Hepatocyte (in vitro differentiated cells): ENCODE measurements at regions not wholly inside any gene's neighbourhood (a gene's known extent, or its start where the extent isn't known, plus 50 kb on each side); places are given as distances from the start of the nearest gene placed in this dataset.

Experiments
- DNase-seq: peaks from one replicate; pipeline ENCODE4 v3.0.0-alpha.2; 2016; ENCODE audit warnings: low spot score
- H2AFZ ChIP-seq: fragments of 200-600 bp; sonication (generic); 2 replicates; pipeline ENCODE4 v1.6.0; 2016; ENCODE audit warnings: antibody characterized with exemption, mild to moderate bottlenecking
- H3K27ac ChIP-seq: fragments of 200-600 bp; sonication (generic); 2 replicates; pipeline ENCODE4 v1.5.1; 2016; ENCODE audit warnings: mild to moderate bottlenecking
- H3K27me3 ChIP-seq: fragments of 200-600 bp; sonication (generic); 2 replicates; pipeline ENCODE4 v1.6.1; 2016
- H3K36me3 ChIP-seq: fragments of 200-600 bp; sonication (generic); replicated peaks from 2 replicates; pipeline ENCODE4 v1.5.1; 2016; ENCODE audit warnings: low read depth; ENCODE audit not compliant: insufficient read depth
- H3K4me1 ChIP-seq: fragments of 200-600 bp; sonication (generic); 2 replicates; pipeline ENCODE4 v1.5.1; 2016; ENCODE audit warnings: mild to moderate bottlenecking, moderate library complexity; ENCODE audit not compliant: insufficient read depth
- H3K4me2 ChIP-seq: fragments of 200-600 bp; sonication (generic); 2 replicates; pipeline ENCODE4 v1.6.0; 2016
- H3K4me3 ChIP-seq: fragments of 200-600 bp; sonication (generic); 2 replicates; pipeline ENCODE4 v1.5.1; 2016; ENCODE audit warnings: mild to moderate bottlenecking
- H3K79me2 ChIP-seq: fragments of 200-600 bp; sonication (generic); 2 replicates; pipeline ENCODE4 v1.6.0; 2017; ENCODE audit warnings: mild to moderate bottlenecking
- H3K9me2 ChIP-seq: fragments of 200-600 bp; sonication (generic); replicated peaks from 2 replicates; pipeline ENCODE4 v1.6.0; 2017; ENCODE audit warnings: mild to moderate bottlenecking; ENCODE audit not compliant: insufficient read depth
- H3K9me3 ChIP-seq: fragments of 200-600 bp; sonication (generic); 2 replicates; pipeline ENCODE4 v1.5.1; 2016; ENCODE audit warnings: low read depth, mild to moderate bottlenecking
- H4K20me1 ChIP-seq: fragments of 200-600 bp; sonication (generic); 2 replicates; pipeline ENCODE4 v1.6.0; 2016; ENCODE audit warnings: mild to moderate bottlenecking; ENCODE audit not compliant: insufficient read depth, poor library complexity, severe bottlenecking
- EZH2 ChIP-seq: fragments of 200-600 bp; sonication (generic); IDR thresholded peaks from 2 replicates; pipeline ENCODE4 v1.6.1; 2016; ENCODE audit warnings: antibody characterized with exemption, mild to moderate bottlenecking, borderline replicate concordance
- EZH2phosphoT487 ChIP-seq: fragments of 200-600 bp; sonication (generic); IDR thresholded peaks from one replicate; pipeline ENCODE4 v1.6.1; 2018; ENCODE audit warnings: antibody characterized with exemption, mild to moderate bottlenecking, low read depth, moderate library complexity; ENCODE audit not compliant: unreplicated experiment, severe bottlenecking
- WGBS: methylation state at CpG from one replicate; pipeline ENCODE4 v1.1.6; 2016; ENCODE audit warnings: low lambda C conversion rate; ENCODE audit errors: missing lambda C conversion rate; 5-methylcytosine and 5-hydroxymethylcytosine counted together
- TF ChIP-seq, protein P1 (sequence below): fragments of 200-600 bp; sonication (generic); IDR thresholded peaks from 2 replicates; pipeline ENCODE4 v1.5.1; 2016; ENCODE audit warnings: antibody characterized with exemption, mild to moderate bottlenecking; ENCODE audit not compliant: poor library complexity

DNA sequence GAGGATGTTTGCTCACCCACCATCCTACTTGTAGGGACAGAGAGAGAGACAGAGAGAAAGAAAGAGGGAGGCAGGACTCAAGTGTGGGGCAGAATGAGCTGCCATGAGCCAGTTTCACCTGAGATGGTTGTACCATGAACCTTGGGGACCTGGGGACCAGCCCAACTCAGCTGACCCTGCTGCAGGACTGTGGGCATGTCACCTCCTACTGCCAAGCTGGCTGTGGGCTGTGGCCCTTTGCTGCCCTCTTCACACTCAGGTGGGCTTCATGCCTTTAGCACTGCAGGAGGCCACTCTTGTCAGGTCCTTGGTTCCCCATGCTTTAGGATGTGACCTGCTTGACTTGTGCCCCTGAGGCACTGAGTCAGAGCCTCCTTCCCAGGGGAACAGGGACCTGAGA is 108.2 kb upstream of the PCBD1 start:
- no peaks in the 10 kb centered on the region for H3K27me3 ChIP-seq
- no peaks in the 10 kb centered on the region for H3K9me3 ChIP-seq
- no peak for DNase-seq
- H4K20me1 ChIP-seq = no peaks in the 10 kb centered on the region
- H3K4me3 ChIP-seq = no peak overlapping the region
- no peaks in the 10 kb centered on the region for H3K36me3 ChIP-seq
- no peak overlapping the region for H3K4me2 ChIP-seq
- H3K4me1 ChIP-seq = no peaks in the 10 kb centered on the region
- H3K79me2 ChIP-seq = no peaks in the 10 kb centered on the region
- H2AFZ ChIP-seq = no peak overlapping the region
- H3K27ac ChIP-seq = no peak overlapping the region
- TF ChIP-seq EZH2 = no peak
- TF ChIP-seq EZH2phosphoT487 = no peak
- TF ChIP-seq, protein P1, sequence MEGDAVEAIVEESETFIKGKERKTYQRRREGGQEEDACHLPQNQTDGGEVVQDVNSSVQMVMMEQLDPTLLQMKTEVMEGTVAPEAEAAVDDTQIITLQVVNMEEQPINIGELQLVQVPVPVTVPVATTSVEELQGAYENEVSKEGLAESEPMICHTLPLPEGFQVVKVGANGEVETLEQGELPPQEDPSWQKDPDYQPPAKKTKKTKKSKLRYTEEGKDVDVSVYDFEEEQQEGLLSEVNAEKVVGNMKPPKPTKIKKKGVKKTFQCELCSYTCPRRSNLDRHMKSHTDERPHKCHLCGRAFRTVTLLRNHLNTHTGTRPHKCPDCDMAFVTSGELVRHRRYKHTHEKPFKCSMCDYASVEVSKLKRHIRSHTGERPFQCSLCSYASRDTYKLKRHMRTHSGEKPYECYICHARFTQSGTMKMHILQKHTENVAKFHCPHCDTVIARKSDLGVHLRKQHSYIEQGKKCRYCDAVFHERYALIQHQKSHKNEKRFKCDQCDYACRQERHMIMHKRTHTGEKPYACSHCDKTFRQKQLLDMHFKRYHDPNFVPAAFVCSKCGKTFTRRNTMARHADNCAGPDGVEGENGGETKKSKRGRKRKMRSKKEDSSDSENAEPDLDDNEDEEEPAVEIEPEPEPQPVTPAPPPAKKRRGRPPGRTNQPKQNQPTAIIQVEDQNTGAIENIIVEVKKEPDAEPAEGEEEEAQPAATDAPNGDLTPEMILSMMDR = no peak
- no peaks in the 10 kb centered on the region for H3K9me2 ChIP-seq

DNA sequence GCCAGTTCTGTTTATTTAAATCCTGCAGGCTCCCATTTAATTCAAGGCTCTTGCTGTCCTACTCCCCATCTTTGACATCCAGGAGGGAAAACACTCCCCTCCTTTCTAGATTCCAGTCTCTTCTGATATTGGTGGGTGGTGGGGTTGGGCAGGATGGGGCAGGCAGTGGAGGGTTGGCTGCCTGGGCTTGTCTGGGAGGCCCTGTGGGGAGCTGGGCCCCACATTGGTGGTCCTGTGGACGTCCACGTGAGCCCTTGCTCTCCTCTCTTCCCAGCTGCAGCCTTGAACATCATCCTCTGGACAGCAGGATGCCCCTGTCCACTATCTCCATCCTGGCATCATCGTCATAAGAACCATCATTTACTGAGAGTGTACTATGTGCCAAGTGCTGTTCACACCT is 108.9 kb upstream of the PCBD1 start:
- Histone ChIP-seq H3K4me2 (no peak overlapping the region), H3K27ac (no peak overlapping the region), H3K4me3 (no peak overlapping the region), H2AFZ (no peak overlapping the region), H3K27me3 (no peaks in the 10 kb centered on the region), H4K20me1 (no peaks in the 10 kb centered on the region), H3K4me1 (no peaks in the 10 kb centered on the region), H3K36me3 (no peaks in the 10 kb centered on the region), H3K79me2 (no peaks in the 10 kb centered on the region), H3K9me2 (no peaks in the 10 kb centered on the region), H3K9me3 (no peaks in the 10 kb centered on the region)
- TF ChIP-seq EZH2 = no peak
- DNase-seq = no peak
- WGBS = 60% methylated on average over 3 of the region's 3 CpGs

DNA sequence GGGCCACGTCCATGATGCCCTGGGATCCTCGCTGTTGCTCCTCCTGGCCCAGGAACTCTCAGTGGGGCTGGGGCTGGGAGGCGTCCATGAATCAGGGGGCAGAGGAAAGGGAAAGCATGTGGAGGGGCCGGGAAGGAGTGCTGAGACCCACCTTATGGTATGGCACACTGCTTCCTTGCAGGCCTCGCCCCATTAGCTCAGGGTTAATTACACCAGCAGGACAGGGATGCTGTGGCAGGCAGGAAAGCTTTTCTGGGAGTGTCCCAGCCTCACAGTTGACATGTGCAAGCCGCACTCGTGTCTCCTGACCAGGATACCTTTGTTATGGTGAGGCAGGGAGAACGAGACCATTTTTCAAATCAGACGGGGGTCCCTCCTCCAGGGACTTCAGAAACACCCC is 109.7 kb upstream of the PCBD1 start:
- no peaks in the 10 kb centered on the region for H3K4me1 ChIP-seq
- WGBS = 92% methylated on average over 9 of the region's 9 CpGs
- no peak overlapping the region for H3K4me2 ChIP-seq
- no peak overlapping the region for H3K4me3 ChIP-seq
- DNase-seq = no peak
- H3K36me3 ChIP-seq = no peaks in the 10 kb centered on the region
- no peaks in the 10 kb centered on the region for H3K9me3 ChIP-seq
- no peaks in the 10 kb centered on the region for H3K27me3 ChIP-seq
- no peak for TF ChIP-seq EZH2phosphoT487
- TF ChIP-seq, protein P1 = no peak
- TF ChIP-seq EZH2 = no peak
- H3K79me2 ChIP-seq = no peaks in the 10 kb centered on the region
- H3K9me2 ChIP-seq = no peaks in the 10 kb centered on the region
- H2AFZ ChIP-seq = no peak overlapping the region
- H4K20me1 ChIP-seq = no peaks in the 10 kb centered on the region
- H3K27ac ChIP-seq = no peak overlapping the region

DNA sequence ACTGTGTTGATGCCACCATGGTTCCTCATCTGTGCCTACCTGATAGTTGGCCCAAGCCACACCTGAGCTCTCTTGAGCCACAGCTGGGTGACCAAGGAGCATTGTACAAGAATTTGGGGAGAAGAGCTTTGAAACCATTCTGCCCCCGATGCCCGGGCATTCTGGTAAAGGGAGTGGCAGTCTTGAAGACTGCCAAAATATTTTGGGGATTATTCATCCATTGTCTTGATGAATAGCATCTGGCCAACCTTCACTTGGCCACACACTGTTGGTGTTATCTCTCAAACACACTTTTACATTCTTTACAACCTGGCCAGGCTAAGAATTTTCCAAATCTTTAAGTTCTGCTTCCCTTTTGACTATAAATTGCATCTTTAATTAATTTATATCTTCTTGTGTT is 113.1 kb upstream of the PCBD1 start:
- no peak for DNase-seq
- WGBS = 82% methylated on average over 2 of the region's 2 CpGs

More for the DNA sequence above, 113.1 kb upstream of the PCBD1 start:
- H3K79me2 ChIP-seq = no peaks in the 10 kb centered on the region
- no peak overlapping the region for H3K4me3 ChIP-seq
- H3K4me1 ChIP-seq = no peaks in the 10 kb centered on the region
- no peaks in the 10 kb centered on the region for H3K9me2 ChIP-seq
- no peaks in the 10 kb centered on the region for H3K36me3 ChIP-seq
- H3K27me3 ChIP-seq = no peaks in the 10 kb centered on the region
- no peaks in the 10 kb centered on the region for H3K9me3 ChIP-seq
- no peak overlapping the region for H2AFZ ChIP-seq
- TF ChIP-seq EZH2phosphoT487 = no peak
- TF ChIP-seq, protein P1 = no peak
- no peak for TF ChIP-seq EZH2
- H3K4me2 ChIP-seq = no peak overlapping the region
- no peaks in the 10 kb centered on the region for H4K20me1 ChIP-seq
- H3K27ac ChIP-seq = no peak overlapping the region
